ENCODE measurements at regions not wholly inside any gene's neighbourhood (a gene's known extent, or its start where the extent isn't known, plus 50 kb on each side); places are given as distances from the start of the nearest gene placed in this dataset.

GRCh38 chr14:55873169-55873568 lies 245.0 kb upstream of the PELI2 start:
- no peaks in the 10 kb centered on the region for H3K36me3 ChIP-seq
- no peaks in the 10 kb centered on the region for H3K27me3 ChIP-seq
- no peak for DNase-seq (ENCODE audit: low read depth in 1 of 2, low spot score in 1 of 2)
- no peak overlapping the region for H3K27ac ChIP-seq
- no peak for TF ChIP-seq CTCF (IDR thresholded peaks at IDR 0.05; ENCODE audit: low read depth, low read length)
- no peak overlapping the region for H3K4me3 ChIP-seq
- no peaks in the 10 kb centered on the region for H3K9me3 ChIP-seq (ENCODE audit: low read depth)
- no peaks in the 10 kb centered on the region for H3K4me1 ChIP-seq (ENCODE audit: low read depth)

GRCh38 chr14:55874785-55875184 lies 243.4 kb upstream of the PELI2 start:
- Histone ChIP-seq H3K9me3 (ENCODE audit: low read depth) (no peaks in the 10 kb centered on the region), H3K36me3 (no peaks in the 10 kb centered on the region), H3K27ac (no peak overlapping the region), H3K4me3 (no peak overlapping the region), H3K4me1 (ENCODE audit: low read depth) (no peaks in the 10 kb centered on the region), H3K27me3 (no peaks in the 10 kb centered on the region)
- TF ChIP-seq CTCF (IDR thresholded peaks at IDR 0.05; ENCODE audit: low read depth, low read length), result no peak
- no peak for DNase-seq (ENCODE audit: low read depth in 1 of 2, low spot score in 1 of 2)

GRCh38 chr14:55877942-55878341 lies 240.3 kb upstream of the PELI2 start:
- peak in 1 of 2 donors; percentile 78 for DNase-seq (ENCODE audit: low read depth in 1 of 2, low spot score in 1 of 2)
- Histone ChIP-seq H3K4me3 (no peak overlapping the region), H3K9me3 (ENCODE audit: low read depth) (no peaks in the 10 kb centered on the region), H3K27me3 (no peaks in the 10 kb centered on the region), H3K36me3 (no peaks in the 10 kb centered on the region), H3K27ac (no peak overlapping the region), H3K4me1 (ENCODE audit: low read depth) (no peaks in the 10 kb centered on the region)
- no peak for TF ChIP-seq CTCF (IDR thresholded peaks at IDR 0.05; ENCODE audit: low read depth, low read length)

- no peak for TF ChIP-seq CTCF (IDR thresholded peaks at IDR 0.05; ENCODE audit: low read depth, low read length)
- Histone ChIP-seq H3K36me3 (no peaks in the 10 kb centered on the region), H3K9me3 (ENCODE audit: low read depth) (no peaks in the 10 kb centered on the region), H3K4me1 (ENCODE audit: low read depth) (no peaks in the 10 kb centered on the region), H3K27me3 (no peaks in the 10 kb centered on the region), H3K4me3 (no peak overlapping the region), H3K27ac (no peak overlapping the region)
- peak in 1 of 2 donors; percentile 6 for DNase-seq (ENCODE audit: low read depth in 1 of 2, low spot score in 1 of 2)
These were observed 236.5 kb upstream of the PELI2 start for GRCh38 chr14:55881577-55882241.

- Histone ChIP-seq H3K36me3 (no peaks in the 10 kb centered on the region), H3K27ac (no peak overlapping the region), H3K4me3 (no peak overlapping the region), H3K4me1 (ENCODE audit: low read depth) (no peaks in the 10 kb centered on the region), H3K27me3 (no peaks in the 10 kb centered on the region), H3K9me3 (ENCODE audit: low read depth) (no peaks in the 10 kb centered on the region)
- DNase-seq (ENCODE audit: low read depth in 1 of 2, low spot score in 1 of 2), result no peak
- no peak for TF ChIP-seq CTCF (IDR thresholded peaks at IDR 0.05; ENCODE audit: low read depth, low read length)
These were observed 233.4 kb upstream of the PELI2 start for GRCh38 chr14:55884819-55885218.

All from cardiac muscle cell (in vitro differentiated cells and primary cell).